ENCODE measurements at regions not wholly inside any gene's neighbourhood (a gene's known extent, or its start where the extent isn't known, plus 50 kb on each side); places are given as distances from the start of the nearest gene placed in this dataset.

- TF ChIP-seq, protein P1, sequence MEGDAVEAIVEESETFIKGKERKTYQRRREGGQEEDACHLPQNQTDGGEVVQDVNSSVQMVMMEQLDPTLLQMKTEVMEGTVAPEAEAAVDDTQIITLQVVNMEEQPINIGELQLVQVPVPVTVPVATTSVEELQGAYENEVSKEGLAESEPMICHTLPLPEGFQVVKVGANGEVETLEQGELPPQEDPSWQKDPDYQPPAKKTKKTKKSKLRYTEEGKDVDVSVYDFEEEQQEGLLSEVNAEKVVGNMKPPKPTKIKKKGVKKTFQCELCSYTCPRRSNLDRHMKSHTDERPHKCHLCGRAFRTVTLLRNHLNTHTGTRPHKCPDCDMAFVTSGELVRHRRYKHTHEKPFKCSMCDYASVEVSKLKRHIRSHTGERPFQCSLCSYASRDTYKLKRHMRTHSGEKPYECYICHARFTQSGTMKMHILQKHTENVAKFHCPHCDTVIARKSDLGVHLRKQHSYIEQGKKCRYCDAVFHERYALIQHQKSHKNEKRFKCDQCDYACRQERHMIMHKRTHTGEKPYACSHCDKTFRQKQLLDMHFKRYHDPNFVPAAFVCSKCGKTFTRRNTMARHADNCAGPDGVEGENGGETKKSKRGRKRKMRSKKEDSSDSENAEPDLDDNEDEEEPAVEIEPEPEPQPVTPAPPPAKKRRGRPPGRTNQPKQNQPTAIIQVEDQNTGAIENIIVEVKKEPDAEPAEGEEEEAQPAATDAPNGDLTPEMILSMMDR (IDR thresholded peaks at IDR 0.05 in 2 of 3, conservative IDR thresholded peaks at IDR 0.05 in 1 of 3; ENCODE audit: insufficient read depth in 2 of 3, low read depth in 1 of 3, low read length in 3 of 3) = no peak
- no peak for TF ChIP-seq HLTF (IDR thresholded peaks at IDR 0.05)
Observed at GRCh38 chr13:109983447-109983846, 197.1 kb upstream of the IRS2 start.
